OCI-LY3 (cell line): ENCODE measurements at regions not wholly inside any gene's neighbourhood (a gene's known extent, or its start where the extent isn't known, plus 50 kb on each side); places are given as distances from the start of the nearest gene placed in this dataset.

ENCODE experiments used
- H2AFZ ChIP-seq: fragments of 200-600, 300-600 bp; shearing (Covaris generic); 2 replicates; pipeline ENCODE4 v1.6.0; 2014; ENCODE audit warnings: antibody characterized with exemption, low read depth, low read length
- H3K27ac ChIP-seq: fragments of 200-600, 300-600 bp; sonication (generic); 2 replicates; pipeline ENCODE4 v1.5.1; 2014; ENCODE audit warnings: mild to moderate bottlenecking, low read length, moderate library complexity, mixed read lengths
- H3K27me3 ChIP-seq: fragments of 200-600, 300-600 bp; sonication (generic); 2 replicates; pipeline ENCODE4 v1.6.1; 2014; ENCODE audit warnings: low read depth, low read length, mixed read lengths
- H3K36me3 ChIP-seq: fragments of 200-600, 300-600 bp; sonication (generic); replicated peaks from 2 replicates; pipeline ENCODE3; 2014; ENCODE audit warnings: low read depth, low read length, mixed read lengths
- H3K4me1 ChIP-seq: fragments of 300-600, 200-600 bp; sonication (generic); 2 replicates; pipeline ENCODE4 v1.6.1; 2014; ENCODE audit warnings: low read length, mixed read lengths
- H3K4me2 ChIP-seq: fragments of 200-600, 300-600 bp; sonication (generic); 2 replicates; pipeline ENCODE4 v1.6.1; 2014; ENCODE audit warnings: low read length, mixed read lengths
- H3K4me3 ChIP-seq: fragments of 300-600, 200-600 bp; sonication (generic); 2 replicates; pipeline ENCODE4 v1.5.1; 2014; ENCODE audit warnings: antibody characterized with exemption, mild to moderate bottlenecking, low read length, moderate library complexity
- H3K79me2 ChIP-seq: fragments of 300-600, 200-600 bp; shearing (Covaris generic); 2 replicates; pipeline ENCODE4 v1.6.1; 2014; ENCODE audit warnings: mild to moderate bottlenecking, low read length, mixed read lengths
- H3K9ac ChIP-seq: fragments of 300-600, 200-600 bp; shearing (Covaris generic); 2 replicates; pipeline ENCODE4 v1.6.0; 2014; ENCODE audit warnings: mild to moderate bottlenecking, low read length, moderate library complexity
- H3K9me3 ChIP-seq: fragments of 200-600, 300-600 bp; shearing (Covaris generic); 2 replicates; pipeline ENCODE4 v1.6.1; 2014; ENCODE audit warnings: low read length, mixed read lengths; ENCODE audit not compliant: insufficient read depth
- H4K20me1 ChIP-seq: fragments of 200-600, 300-600 bp; sonication (generic); 2 replicates; pipeline ENCODE4 v1.6.1; 2016; ENCODE audit warnings: low read length, mixed read lengths; ENCODE audit not compliant: insufficient read depth
- EZH2phosphoT487 ChIP-seq: fragments of 200-600 bp; shearing (Covaris generic); IDR thresholded peaks from 2 replicates; pipeline ENCODE4 v1.6.1; 2018; ENCODE audit warnings: antibody characterized with exemption, mixed run types, low read depth
- TF ChIP-seq, protein P1 (sequence below): fragments of 200-600, 300-600 bp; sonication (generic); IDR thresholded peaks from 2 replicates; pipeline ENCODE4 v1.5.1; 2014; ENCODE audit warnings: antibody characterized with exemption, low read length, low read depth

DNA sequence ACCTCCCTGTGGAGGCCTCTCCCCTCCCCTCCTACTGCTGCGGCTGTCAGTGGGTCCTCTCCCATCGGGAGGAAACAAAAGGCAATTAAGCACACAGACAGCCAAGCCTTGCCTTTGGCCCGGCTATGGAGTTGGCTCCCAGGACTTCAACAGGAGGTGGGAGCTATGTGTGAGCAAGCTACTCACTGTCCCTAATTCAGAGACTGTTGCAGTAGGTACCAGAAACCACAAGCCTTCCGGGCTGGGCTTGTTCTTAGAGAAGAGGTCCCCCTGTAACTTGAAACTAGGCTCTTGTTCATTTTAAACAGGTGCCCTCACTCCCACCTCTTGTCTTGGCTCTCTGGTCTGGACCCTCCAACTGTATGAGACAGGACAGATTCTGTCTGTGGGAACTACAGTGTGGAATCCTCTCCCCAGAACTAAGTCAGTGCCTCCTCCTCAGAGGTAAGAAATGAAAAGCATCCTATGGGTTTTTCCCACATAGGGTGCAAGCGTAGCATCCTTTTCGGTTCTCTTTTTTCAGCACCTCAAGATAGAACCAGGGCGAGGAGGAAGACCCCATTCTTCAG is 561.1 kb downstream of the EBF1 start:
- Histone ChIP-seq H2AFZ (no peak overlapping the region), H3K36me3 (no peaks in the 10 kb centered on the region), H3K4me2 (peak overlapping the region; percentile 62), H3K4me3 (peak overlapping the region; percentile 44), H3K27me3 (no peaks in the 10 kb centered on the region), H4K20me1 (no peaks in the 10 kb centered on the region), H3K9ac (peak overlapping the region; percentile 40; the same call in 1 of the 2 replicates), H3K9me3 (no peaks in the 10 kb centered on the region), H3K27ac (peak overlapping the region; percentile 36; the same call in 1 of the 2 replicates), H3K4me1 (peaks cover 33% of the 10 kb centered on the region), H3K79me2 (no peaks in the 10 kb centered on the region)
- TF ChIP-seq, protein P1, sequence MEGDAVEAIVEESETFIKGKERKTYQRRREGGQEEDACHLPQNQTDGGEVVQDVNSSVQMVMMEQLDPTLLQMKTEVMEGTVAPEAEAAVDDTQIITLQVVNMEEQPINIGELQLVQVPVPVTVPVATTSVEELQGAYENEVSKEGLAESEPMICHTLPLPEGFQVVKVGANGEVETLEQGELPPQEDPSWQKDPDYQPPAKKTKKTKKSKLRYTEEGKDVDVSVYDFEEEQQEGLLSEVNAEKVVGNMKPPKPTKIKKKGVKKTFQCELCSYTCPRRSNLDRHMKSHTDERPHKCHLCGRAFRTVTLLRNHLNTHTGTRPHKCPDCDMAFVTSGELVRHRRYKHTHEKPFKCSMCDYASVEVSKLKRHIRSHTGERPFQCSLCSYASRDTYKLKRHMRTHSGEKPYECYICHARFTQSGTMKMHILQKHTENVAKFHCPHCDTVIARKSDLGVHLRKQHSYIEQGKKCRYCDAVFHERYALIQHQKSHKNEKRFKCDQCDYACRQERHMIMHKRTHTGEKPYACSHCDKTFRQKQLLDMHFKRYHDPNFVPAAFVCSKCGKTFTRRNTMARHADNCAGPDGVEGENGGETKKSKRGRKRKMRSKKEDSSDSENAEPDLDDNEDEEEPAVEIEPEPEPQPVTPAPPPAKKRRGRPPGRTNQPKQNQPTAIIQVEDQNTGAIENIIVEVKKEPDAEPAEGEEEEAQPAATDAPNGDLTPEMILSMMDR: no peak
- no peak for TF ChIP-seq EZH2phosphoT487

DNA sequence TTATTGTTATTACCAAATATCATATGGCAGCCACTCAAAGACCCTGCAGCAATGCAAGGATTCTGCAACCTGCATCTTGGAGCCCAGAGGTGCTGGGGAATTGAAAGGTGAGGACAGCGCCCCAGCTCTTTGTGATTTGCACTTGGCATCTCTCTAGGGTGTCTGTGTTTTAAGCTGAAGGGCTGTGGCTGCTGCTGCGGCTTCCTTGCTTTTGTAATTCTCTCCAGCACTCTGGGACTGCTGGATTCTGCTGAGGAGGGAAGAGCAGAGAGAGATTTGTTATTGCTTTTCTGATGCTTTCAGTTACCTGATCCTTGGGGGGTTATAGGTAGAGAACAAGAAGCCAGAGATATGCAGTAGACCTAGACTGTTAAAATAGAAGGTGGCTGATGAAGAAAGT is 562.4 kb downstream of the EBF1 start:
- Histone ChIP-seq H3K4me2 (no peak overlapping the region), H3K9me3 (no peaks in the 10 kb centered on the region), H3K27ac (no peak overlapping the region), H3K79me2 (no peaks in the 10 kb centered on the region), H3K9ac (no peak overlapping the region), H3K4me1 (peaks cover 33% of the 10 kb centered on the region), H3K4me3 (no peak overlapping the region), H2AFZ (no peak overlapping the region), H3K36me3 (no peaks in the 10 kb centered on the region), H4K20me1 (no peaks in the 10 kb centered on the region), H3K27me3 (no peaks in the 10 kb centered on the region)
- TF ChIP-seq, protein P1: no peak
- no peak for TF ChIP-seq EZH2phosphoT487

DNA sequence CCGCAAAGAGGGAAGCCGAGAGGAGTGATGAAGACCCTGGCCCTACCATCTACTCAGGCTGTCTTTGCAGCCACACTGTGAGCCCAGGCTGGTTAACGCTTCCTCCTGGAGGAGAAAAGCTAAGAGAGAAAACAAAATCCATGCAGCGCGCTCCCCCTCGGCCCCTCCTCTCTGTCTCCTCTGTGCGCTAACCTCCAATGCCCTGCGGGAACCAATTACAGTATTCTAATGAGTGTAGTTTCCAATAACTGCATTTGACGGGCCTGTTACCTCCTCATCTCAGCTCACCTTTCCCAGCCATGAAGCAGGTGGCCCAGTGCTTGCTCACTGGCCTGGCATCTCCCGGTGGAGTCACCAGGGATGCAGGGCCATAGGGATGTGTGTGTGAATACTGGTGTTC is 565.5 kb downstream of the EBF1 start:
- Histone ChIP-seq H3K4me2 (no peak overlapping the region), H3K27me3 (no peaks in the 10 kb centered on the region), H3K79me2 (no peaks in the 10 kb centered on the region), H3K9me3 (no peaks in the 10 kb centered on the region), H3K4me1 (peaks cover 25% of the 10 kb centered on the region), H3K9ac (no peak overlapping the region), H2AFZ (no peak overlapping the region), H3K4me3 (no peak overlapping the region), H3K36me3 (no peaks in the 10 kb centered on the region), H3K27ac (no peak overlapping the region), H4K20me1 (no peaks in the 10 kb centered on the region)
- TF ChIP-seq EZH2phosphoT487: no peak
- TF ChIP-seq, protein P1: no peak

DNA sequence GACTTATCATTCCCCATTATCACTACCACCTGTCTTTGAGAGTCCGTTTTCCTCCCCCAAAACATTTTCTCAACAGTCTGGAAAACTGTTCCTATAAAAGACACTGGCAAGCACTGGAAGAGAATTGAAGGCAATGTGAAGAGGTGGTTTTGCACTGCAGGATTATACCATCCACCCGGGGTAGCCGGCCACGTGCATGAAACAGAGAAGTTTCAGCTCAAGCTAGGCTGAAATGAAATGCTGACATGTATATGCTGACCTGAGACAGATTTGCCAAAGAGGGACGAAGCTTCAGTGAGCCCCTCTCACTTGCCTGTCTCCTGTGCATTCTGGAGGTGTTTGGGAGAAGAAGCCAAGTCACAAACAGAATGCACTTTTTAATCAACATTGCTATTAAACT is 567.0 kb downstream of the EBF1 start:
- Histone ChIP-seq H2AFZ (no peak overlapping the region), H3K9me3 (no peaks in the 10 kb centered on the region), H3K36me3 (no peaks in the 10 kb centered on the region), H3K27ac (no peak overlapping the region), H4K20me1 (no peaks in the 10 kb centered on the region), H3K79me2 (no peaks in the 10 kb centered on the region), H3K9ac (no peak overlapping the region), H3K4me2 (no peak overlapping the region), H3K27me3 (no peaks in the 10 kb centered on the region), H3K4me3 (no peak overlapping the region), H3K4me1 (peaks cover 11% of the 10 kb centered on the region)
- no peak for TF ChIP-seq EZH2phosphoT487
- TF ChIP-seq, protein P1: no peak
